ENCODE measurements at regions not wholly inside any gene's neighbourhood (a gene's known extent, or its start where the extent isn't known, plus 50 kb on each side); places are given as distances from the start of the nearest gene placed in this dataset.

DNA sequence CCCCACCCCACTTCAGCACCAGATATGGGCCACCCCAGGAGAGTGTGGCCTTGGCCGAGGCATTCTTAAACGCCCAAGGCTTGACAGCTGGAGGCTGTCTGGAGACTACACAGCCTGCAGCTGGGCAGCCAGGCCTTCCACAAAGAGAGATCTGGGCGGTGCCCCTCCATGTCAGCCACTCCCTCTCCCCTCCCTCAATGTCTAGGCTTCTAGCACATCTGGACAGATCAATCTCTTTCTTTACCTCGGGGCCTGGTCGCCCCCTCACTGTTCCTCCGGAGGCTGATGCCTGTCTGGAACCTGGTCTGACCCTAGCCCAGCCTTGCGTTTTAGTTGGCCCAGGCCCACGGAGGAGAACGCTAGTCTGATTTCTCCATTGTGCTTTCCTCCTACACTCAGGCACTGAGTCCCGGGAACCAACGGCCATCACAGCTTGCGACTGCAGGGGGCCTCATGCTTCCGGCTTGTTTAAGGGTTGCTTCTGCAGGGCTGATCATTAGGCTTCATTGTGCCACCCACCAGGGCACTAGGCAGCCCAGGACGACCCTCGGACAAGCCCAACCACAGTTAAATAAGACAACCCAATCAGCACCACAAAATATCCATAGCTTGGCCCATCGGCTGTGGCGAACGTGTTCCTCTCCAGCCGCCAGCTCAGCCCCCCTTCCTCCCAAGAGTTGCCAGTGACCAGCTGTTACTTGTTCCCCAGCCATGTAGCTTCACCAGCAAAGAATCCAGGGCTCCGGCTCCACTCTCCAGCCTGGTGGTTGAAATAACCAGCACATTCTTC, 200.6 kb downstream of the BCOR start:
- POLR2A ChIA-PET, result no interaction called here
- Mint-ChIP-seq H3K27me3 (ENCODE audit: insufficient read depth, unreplicated experiment) (no peaks in the 10 kb centered on the region), H3K4me1 (ENCODE audit: low read depth, unreplicated experiment) (peaks cover 7% of the 10 kb centered on the region), H3K36me3 (ENCODE audit: insufficient read depth, unreplicated experiment) (no peaks in the 10 kb centered on the region), H3K9me3 (ENCODE audit: unreplicated experiment) (no peaks in the 10 kb centered on the region), H3K27ac (ENCODE audit: unreplicated experiment) (peak overlapping the region; percentile 39), H3K4me3 (ENCODE audit: unreplicated experiment) (no peak overlapping the region)
- CTCF ChIA-PET, result no interaction called here
- no peaks in the 10 kb centered on the region for H3K27me3 ChIP-seq (replicated peaks; ENCODE audit: control insufficient read depth, insufficient read depth, low read length)
- H3K36me3 ChIP-seq (ENCODE audit: control insufficient read depth, insufficient read depth, low read length), result no peaks in the 10 kb centered on the region
- peak; percentile 23 to 36 for DNase-seq
- TF ChIP-seq, protein P1, sequence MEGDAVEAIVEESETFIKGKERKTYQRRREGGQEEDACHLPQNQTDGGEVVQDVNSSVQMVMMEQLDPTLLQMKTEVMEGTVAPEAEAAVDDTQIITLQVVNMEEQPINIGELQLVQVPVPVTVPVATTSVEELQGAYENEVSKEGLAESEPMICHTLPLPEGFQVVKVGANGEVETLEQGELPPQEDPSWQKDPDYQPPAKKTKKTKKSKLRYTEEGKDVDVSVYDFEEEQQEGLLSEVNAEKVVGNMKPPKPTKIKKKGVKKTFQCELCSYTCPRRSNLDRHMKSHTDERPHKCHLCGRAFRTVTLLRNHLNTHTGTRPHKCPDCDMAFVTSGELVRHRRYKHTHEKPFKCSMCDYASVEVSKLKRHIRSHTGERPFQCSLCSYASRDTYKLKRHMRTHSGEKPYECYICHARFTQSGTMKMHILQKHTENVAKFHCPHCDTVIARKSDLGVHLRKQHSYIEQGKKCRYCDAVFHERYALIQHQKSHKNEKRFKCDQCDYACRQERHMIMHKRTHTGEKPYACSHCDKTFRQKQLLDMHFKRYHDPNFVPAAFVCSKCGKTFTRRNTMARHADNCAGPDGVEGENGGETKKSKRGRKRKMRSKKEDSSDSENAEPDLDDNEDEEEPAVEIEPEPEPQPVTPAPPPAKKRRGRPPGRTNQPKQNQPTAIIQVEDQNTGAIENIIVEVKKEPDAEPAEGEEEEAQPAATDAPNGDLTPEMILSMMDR (IDR thresholded peaks at IDR 0.05; ENCODE audit: insufficient read depth in 1 of 2, low read depth in 1 of 2, low read length in 1 of 2, severe bottlenecking in 1 of 2, unreplicated experiment in 1 of 2), result no peak
- intact Hi-C loops (cut with micrococcal nuclease; ENCODE audit: unreplicated experiment), result no loop called here
- no TSS peak for BruUV-seq (replicated peaks)
- peaks cover 14% of the 10 kb centered on the region for H3K4me1 ChIP-seq
- no peaks in the 10 kb centered on the region for H3K9me3 ChIP-seq
- H3K4me3 ChIP-seq (ENCODE audit: low read depth, low read length), result no peak overlapping the region

GRCh38 chrX:39897741-39898097, 200.0 kb downstream of the BCOR start:
- Mint-ChIP-seq H3K4me1 (ENCODE audit: low read depth, unreplicated experiment) (peaks cover 7% of the 10 kb centered on the region), H3K27me3 (ENCODE audit: insufficient read depth, unreplicated experiment) (no peaks in the 10 kb centered on the region), H3K9me3 (ENCODE audit: unreplicated experiment) (no peaks in the 10 kb centered on the region), H3K27ac (ENCODE audit: unreplicated experiment) (peak overlapping the region; percentile 39), H3K36me3 (ENCODE audit: insufficient read depth, unreplicated experiment) (no peaks in the 10 kb centered on the region), H3K4me3 (ENCODE audit: unreplicated experiment) (no peak overlapping the region)
- intact Hi-C loops (cut with micrococcal nuclease; ENCODE audit: unreplicated experiment), result no loop called here
- DNase-seq, result no peak
- Histone ChIP-seq H3K27me3 (replicated peaks; ENCODE audit: control insufficient read depth, insufficient read depth, low read length) (no peaks in the 10 kb centered on the region), H3K36me3 (ENCODE audit: control insufficient read depth, insufficient read depth, low read length) (no peaks in the 10 kb centered on the region), H3K9me3 (no peaks in the 10 kb centered on the region), H3K4me1 (peaks cover 14% of the 10 kb centered on the region), H3K4me3 (ENCODE audit: low read depth, low read length) (no peak overlapping the region)
- no TSS peak for BruUV-seq (replicated peaks)
- TF ChIP-seq, protein P1 (IDR thresholded peaks at IDR 0.05; ENCODE audit: insufficient read depth in 1 of 2, low read depth in 1 of 2, low read length in 1 of 2, severe bottlenecking in 1 of 2, unreplicated experiment in 1 of 2), result no peak
- CTCF ChIA-PET, result no interaction called here
- POLR2A ChIA-PET, result no interaction called here

- H3K27me3 Mint-ChIP-seq (ENCODE audit: insufficient read depth, unreplicated experiment), result no peaks in the 10 kb centered on the region
- no peak for DNase-seq
- ChIA-PET CTCF (no interaction called here), POLR2A (no interaction called here)
- H3K9me3 ChIP-seq, result no peaks in the 10 kb centered on the region
- no peaks in the 10 kb centered on the region for H3K36me3 Mint-ChIP-seq (ENCODE audit: insufficient read depth, unreplicated experiment)
- no peaks in the 10 kb centered on the region for H3K27me3 ChIP-seq (replicated peaks; ENCODE audit: control insufficient read depth, insufficient read depth, low read length)
- H3K4me3 ChIP-seq (ENCODE audit: low read depth, low read length), result no peak overlapping the region
- H3K4me1 Mint-ChIP-seq (ENCODE audit: low read depth, unreplicated experiment), result peaks cover 7% of the 10 kb centered on the region
- H3K4me1 ChIP-seq, result peaks cover 14% of the 10 kb centered on the region
- no peaks in the 10 kb centered on the region for H3K9me3 Mint-ChIP-seq (ENCODE audit: unreplicated experiment)
- no TSS peak for BruUV-seq (replicated peaks)
- H3K27ac Mint-ChIP-seq (ENCODE audit: unreplicated experiment), result no peak overlapping the region
- TF ChIP-seq, protein P1 (IDR thresholded peaks at IDR 0.05; ENCODE audit: insufficient read depth in 1 of 2, low read depth in 1 of 2, low read length in 1 of 2, severe bottlenecking in 1 of 2, unreplicated experiment in 1 of 2), result no peak
- H3K4me3 Mint-ChIP-seq (ENCODE audit: unreplicated experiment), result no peak overlapping the region
- intact Hi-C loops (cut with micrococcal nuclease; ENCODE audit: unreplicated experiment), result no loop called here
- no peaks in the 10 kb centered on the region for H3K36me3 ChIP-seq (ENCODE audit: control insufficient read depth, insufficient read depth, low read length)
These were observed 199.6 kb downstream of the BCOR start for GRCh38 chrX:39898147-39898546.

All from Caco-2 (cell line).